ENCODE measurements at regions not wholly inside any gene's neighbourhood (a gene's known extent, or its start where the extent isn't known, plus 50 kb on each side); places are given as distances from the start of the nearest gene placed in this dataset.

GRCh38 chr2:223315813-223316212, 263.8 kb downstream of the KCNE4 start:
- BruUV-seq (replicated peaks): no TSS peak
- CTCF ChIA-PET: no interaction called here
- POLR2A ChIA-PET: no interaction called here
- Histone ChIP-seq H3K79me2 (ENCODE audit: control insufficient read depth, insufficient read depth, low read length) (no peaks in the 10 kb centered on the region), H3K4me2 (ENCODE audit: control insufficient read depth, insufficient read depth) (no peak overlapping the region), H3K9ac (ENCODE audit: control insufficient read depth, insufficient read depth, low read length) (no peak overlapping the region), H3K27ac (ENCODE audit: control insufficient read depth, insufficient read depth) (no peak overlapping the region), H2AFZ (ENCODE audit: control insufficient read depth, low read depth, low read length) (no peak overlapping the region), H3K36me3 (ENCODE audit: control insufficient read depth in 2 of 2, insufficient read depth in 2 of 2, low read length in 1 of 2) (no peaks in the 10 kb centered on the region), H3K27me3 (replicated peaks in 1 of 2; ENCODE audit: control insufficient read depth in 2 of 2, insufficient read depth in 2 of 2, low read length in 1 of 2) (peaks cover 0 to 1% of the 10 kb centered on the region in 2 experiments; a peak in 2 of 4 replicates), H3K4me1 (ENCODE audit: control insufficient read depth, insufficient read depth, low read length) (no peaks in the 10 kb centered on the region), H4K20me1 (ENCODE audit: control insufficient read depth, insufficient read depth) (no peaks in the 10 kb centered on the region), H3K9me3 (replicated peaks; ENCODE audit: control insufficient read depth, insufficient read depth, low read length) (no peaks in the 10 kb centered on the region), H3K4me3 (no peak overlapping the region)
- RAD21 ChIA-PET (ENCODE audit: unreplicated experiment): no interaction called here
- ATAC-seq (no peak), FAIRE-seq (no peak), DNase-seq (ENCODE audit: low read depth, low spot score) (no peak)
- SMC1A ChIA-PET (ENCODE audit: uncharacterized antibody, unreplicated experiment): interaction anchor here (0.7 kb wide), 1 partner anchor 67 kb away, joined by 3 read pairs; no protein-coding TSS in a partner anchor
- in situ Hi-C loops (cut with MboI): no loop called here
- intact Hi-C loops (cut with micrococcal nuclease; ENCODE audit: unreplicated experiment): no loop called here
- 3% methylated on average over 3 of the region's 3 CpGs for WGBS (ENCODE audit: insufficient coverage, insufficient replicate concordance, low lambda C conversion rate, missing lambda C conversion rate)
- TF ChIP-seq SIN3A (IDR thresholded peaks at IDR 0.05; ENCODE audit: low read depth, low read length) (no peak), NKRF (conservative IDR thresholded peaks at IDR 0.05) (no peak), TCF3 (IDR thresholded peaks at IDR 0.05; ENCODE audit: borderline replicate concordance, insufficient read depth, low read depth, low read length) (no peak), EED (IDR thresholded peaks at IDR 0.05; ENCODE audit: low read depth) (no peak), EZH2 (IDR thresholded peaks at IDR 0.05; ENCODE audit: borderline replicate concordance, control insufficient read depth, low read depth, low read length) (no peak), HCFC1 (IDR thresholded peaks at IDR 0.05; ENCODE audit: low read length) (no peak), BCLAF1 (IDR thresholded peaks at IDR 0.05) (no peak), NFYA (IDR thresholded peaks at IDR 0.05; ENCODE audit: borderline replicate concordance, low read depth, low read length) (no peak), MLLT1 (IDR thresholded peaks at IDR 0.05) (no peak), ZNF207 (IDR thresholded peaks at IDR 0.05; ENCODE audit: borderline replicate concordance) (no peak), PKNOX1 (IDR thresholded peaks at IDR 0.05) (no peak), ZNF24 (IDR thresholded peaks at IDR 0.05) (no peak), ZZZ3 (IDR thresholded peaks at IDR 0.05; ENCODE audit: control insufficient read depth, insufficient read length, low read depth) (no peak), CHD4 (IDR thresholded peaks at IDR 0.05) (no peak)
- TF ChIP-seq, protein P1, sequence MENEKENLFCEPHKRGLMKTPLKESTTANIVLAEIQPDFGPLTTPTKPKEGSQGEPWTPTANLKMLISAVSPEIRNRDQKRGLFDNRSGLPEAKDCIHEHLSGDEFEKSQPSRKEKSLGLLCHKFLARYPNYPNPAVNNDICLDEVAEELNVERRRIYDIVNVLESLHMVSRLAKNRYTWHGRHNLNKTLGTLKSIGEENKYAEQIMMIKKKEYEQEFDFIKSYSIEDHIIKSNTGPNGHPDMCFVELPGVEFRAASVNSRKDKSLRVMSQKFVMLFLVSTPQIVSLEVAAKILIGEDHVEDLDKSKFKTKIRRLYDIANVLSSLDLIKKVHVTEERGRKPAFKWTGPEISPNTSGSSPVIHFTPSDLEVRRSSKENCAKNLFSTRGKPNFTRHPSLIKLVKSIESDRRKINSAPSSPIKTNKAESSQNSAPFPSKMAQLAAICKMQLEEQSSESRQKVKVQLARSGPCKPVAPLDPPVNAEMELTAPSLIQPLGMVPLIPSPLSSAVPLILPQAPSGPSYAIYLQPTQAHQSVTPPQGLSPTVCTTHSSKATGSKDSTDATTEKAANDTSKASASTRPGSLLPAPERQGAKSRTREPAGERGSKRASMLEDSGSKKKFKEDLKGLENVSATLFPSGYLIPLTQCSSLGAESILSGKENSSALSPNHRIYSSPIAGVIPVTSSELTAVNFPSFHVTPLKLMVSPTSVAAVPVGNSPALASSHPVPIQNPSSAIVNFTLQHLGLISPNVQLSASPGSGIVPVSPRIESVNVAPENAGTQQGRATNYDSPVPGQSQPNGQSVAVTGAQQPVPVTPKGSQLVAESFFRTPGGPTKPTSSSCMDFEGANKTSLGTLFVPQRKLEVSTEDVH (IDR thresholded peaks at IDR 0.05; ENCODE audit: low read depth, partially characterized antibody): no peak

Data from GM12878 (cell line).